GM15510 (cell line): ENCODE measurements at regions not wholly inside any gene's neighbourhood (a gene's known extent, or its start where the extent isn't known, plus 50 kb on each side); places are given as distances from the start of the nearest gene placed in this dataset.

Experiments used
- POLR2A ChIP-seq: IDR thresholded peaks from 3 replicates; pipeline ENCODE4 v1.6.1; 2011; ENCODE audit warnings: borderline replicate concordance; ENCODE audit not compliant: insufficient read length; ENCODE audit errors: extremely low read depth

DNA sequence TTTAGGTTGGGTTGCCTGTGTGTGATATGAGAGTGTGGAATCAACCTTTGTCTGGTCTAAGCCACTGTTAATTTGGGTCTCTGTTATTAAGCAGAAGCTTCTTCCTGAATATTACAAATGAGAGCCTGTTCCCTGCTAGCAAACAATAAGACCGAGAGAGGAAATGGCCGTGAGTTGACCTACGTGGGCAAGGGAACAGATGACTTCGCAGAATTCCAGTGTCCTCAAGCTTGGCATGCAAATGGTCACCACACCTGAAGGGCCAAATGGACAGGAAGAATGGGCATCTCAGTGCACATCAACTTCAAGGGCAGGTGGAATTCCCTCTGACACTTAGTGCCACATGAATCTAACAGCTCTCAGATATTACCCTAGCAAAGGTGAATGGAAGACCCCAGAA is 250.8 kb upstream of the FOXF1 start:
- TF ChIP-seq POLR2A: no peak

DNA sequence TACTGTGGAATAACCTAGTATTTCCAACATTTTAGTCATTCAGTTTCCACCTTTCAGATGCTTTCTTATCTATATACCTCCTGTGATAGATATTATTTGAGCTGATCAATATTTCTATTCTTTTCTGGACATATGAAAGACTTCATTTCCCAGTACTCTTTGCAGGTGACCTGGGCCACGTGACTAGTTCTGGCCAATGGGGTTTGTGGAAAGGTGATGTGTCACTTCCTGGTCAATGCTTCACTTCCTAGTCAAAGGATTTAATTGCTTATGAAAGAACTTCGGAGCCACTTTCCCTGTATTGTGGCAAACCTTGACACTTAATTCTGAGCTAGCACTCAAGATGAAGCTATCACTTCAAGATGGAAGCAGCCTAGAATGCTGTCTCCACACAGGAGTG is 248.9 kb upstream of the FOXF1 start:
- TF ChIP-seq POLR2A: no peak

DNA sequence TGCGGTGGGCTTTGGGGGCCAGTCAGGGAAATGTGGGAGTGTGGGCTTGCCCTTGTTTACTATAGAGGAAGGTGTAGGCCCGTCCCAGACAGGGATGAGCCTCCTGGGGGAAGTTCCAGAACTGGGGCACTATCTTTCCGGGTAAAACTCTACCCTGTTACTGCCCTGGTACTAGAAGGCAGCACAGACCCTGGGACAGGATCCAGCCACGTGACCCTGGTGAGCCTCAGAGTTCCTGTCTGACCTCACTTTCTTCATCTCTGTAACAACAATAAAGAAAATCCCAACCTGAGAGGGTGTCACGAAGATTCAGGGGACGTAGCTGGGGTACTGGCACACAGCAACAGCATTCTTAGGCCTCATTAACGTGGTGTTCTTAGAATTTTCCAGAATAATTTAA is 239.6 kb upstream of the FOXF1 start:
- no peak for TF ChIP-seq POLR2A

DNA sequence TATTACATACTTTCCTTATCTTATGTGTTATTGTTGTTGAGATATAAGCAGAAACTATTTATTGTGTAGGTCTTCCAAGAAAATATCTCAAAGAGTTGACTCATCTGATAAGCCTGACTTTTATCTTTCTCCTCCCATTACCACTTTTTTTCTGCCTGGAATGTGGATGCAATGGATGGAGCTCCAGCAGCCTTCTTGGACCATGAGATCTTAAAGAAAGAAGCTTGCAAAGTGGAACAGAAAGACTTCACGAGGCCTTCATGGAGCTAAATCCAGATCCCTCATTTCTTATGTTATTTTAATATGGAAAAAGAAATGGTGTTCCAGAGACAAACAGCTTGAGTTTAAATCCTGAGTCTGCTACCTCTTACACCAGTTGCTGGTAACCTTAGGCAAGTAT is 237.6 kb upstream of the FOXF1 start:
- no peak for TF ChIP-seq POLR2A

DNA sequence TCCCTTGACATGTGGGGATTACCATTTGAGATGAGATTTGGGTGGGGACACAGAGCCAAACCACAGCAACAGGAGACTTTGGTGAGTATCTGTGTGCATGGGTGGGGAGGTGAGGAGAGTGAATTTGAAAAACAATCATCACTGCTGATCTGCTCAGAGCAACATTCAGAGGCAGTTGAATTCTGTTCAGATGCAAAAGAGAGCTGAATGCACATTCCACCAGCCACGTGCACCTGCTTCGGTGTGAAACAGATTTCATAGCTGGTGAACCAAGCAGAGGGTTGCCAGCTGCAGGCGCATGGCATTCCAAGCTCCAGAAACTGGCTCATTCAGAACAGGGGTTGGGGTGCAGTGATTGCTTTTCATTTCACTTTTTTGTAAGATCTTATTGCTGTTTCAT is 233.1 kb upstream of the FOXF1 start:
- TF ChIP-seq POLR2A: no peak

DNA sequence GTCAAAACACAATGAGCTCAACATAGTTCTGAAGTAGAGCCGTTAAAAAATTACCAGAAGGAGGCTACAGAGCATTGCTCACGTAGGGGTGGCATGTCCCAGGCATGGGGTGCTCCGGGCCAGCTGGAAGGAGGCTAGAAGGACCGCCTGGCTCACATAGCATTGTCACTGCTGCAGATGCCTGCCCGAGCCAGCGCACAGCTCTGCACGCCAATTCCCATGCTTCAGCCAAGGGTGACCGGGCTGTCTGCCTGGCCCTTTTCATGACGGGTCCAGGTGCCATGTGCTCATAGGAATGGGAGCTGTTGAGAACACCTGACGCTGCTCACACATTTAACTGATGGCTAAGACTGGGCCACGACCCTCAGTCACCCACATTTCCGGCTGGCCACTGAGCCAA is 228.9 kb upstream of the FOXF1 start:
- no peak for TF ChIP-seq POLR2A

DNA sequence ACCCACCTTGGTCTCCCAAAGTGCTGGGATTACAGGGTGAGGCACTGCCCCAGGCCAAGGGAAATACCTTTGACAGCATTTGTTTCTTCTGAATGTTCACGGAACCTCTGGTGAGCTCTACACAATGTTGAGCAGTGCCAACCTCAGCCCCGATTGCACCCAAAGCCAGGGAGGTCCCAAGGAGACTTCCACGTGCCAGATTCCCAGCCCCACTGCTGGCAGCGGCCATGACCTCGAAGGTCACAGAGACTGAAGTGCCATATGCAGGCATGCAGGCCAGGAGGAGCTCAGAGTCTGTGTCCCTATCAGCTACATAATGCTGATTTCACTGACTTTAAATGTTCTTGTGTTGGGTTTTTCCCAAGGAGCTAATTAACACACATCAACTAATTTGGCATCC is 226.4 kb upstream of the FOXF1 start:
- no peak for TF ChIP-seq POLR2A

DNA sequence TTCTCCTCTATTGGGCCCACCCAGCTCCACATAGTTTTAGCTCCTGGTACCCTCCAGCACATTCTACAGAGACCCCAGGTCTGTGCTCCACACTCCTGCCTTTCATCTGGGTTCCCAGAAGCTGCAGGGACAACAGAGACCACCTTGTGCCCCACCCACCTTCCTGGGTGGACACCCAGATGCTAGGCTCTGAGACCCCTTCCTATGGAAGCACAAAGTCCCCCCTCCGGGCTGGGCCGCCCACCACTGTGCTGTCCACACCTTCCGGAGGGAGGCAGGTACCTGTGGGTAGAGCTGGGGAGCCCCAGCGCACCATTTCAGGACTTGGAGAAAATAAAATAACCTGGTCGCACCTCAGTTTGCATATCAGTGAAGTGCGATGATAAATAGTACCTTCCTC is 224.9 kb upstream of the FOXF1 start:
- no peak for TF ChIP-seq POLR2A

DNA sequence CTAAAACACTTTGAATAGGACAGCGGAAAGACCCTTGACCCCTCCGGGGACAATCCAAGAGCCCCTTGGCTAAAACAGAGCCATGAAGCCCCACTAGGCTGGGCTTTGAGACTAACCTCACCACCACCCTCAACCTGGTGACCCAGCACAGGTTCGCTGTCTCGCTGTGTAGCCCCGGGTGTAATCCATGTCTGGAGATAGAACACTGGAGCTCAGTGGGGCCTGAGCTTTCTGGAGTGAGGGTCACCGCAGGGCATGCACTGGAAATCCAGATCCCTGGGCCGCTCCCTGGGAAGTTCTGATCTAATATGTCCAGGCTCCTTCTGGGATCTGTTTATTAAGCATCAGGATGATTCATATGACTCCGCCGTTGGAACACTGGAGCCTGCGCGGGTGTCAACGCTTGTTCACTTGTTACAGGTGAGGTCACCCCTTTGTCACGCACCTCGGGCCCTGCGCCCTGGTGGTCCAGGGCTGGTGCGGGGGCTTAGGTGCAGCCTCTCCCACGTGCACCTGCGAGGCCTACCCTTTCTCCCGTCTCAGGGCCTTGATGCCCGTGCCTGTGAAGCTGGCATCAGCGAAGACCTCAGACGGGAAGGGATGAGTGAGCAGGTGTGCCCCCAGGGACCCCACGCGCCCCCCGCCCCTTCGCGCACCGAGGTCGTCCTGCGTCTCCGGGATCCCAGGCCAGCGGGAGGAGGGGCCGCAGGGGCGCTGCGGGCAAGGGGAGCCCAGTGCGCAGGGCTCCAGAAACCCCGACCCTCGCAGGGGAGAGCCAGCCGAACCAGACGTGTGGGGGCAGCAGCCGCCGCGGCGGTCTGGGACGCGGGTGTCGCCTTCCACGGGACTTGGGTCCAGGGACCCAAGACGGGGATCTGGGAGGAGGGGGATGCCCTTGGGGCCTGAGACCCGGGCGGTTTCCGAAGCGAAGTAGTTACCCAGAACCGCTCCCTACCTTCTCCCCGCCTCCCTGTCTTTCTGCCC is 224.1 kb upstream of the FOXF1 start:
- no peak for TF ChIP-seq POLR2A

DNA sequence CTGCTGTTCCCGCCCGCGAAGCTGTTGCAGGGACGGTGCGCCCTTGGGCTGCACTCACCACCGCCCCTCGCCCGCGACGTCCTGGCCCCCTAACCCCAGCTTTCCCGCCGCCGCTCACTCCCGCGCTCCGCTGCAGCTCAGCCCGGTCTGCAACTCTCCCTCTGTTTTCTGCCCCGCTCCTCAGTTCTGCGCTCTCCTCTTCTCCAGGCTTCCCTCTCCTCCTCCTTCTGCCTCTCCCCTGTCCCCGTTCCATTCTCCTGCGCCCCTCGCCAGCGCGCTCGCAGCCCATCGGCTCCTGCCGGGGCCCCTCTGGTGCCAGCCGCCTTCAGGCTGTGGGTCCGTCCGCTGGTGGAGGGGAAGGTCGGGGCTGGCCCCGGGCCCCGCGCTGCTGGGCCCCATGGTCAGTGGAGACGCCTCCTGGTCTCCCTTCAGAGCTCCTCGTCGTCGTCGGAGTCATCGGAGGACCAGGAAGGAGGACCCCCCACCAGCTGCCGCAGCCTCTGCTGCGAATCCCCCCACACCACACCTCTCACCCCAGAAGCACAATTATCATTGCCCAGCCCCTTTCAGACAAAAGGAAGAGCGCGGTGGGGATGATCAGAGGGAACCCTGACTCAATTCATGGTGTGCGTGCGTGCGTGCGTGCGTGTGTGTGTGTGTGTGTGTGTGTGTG is 223.2 kb upstream of the FOXF1 start:
- no peak for TF ChIP-seq POLR2A

DNA sequence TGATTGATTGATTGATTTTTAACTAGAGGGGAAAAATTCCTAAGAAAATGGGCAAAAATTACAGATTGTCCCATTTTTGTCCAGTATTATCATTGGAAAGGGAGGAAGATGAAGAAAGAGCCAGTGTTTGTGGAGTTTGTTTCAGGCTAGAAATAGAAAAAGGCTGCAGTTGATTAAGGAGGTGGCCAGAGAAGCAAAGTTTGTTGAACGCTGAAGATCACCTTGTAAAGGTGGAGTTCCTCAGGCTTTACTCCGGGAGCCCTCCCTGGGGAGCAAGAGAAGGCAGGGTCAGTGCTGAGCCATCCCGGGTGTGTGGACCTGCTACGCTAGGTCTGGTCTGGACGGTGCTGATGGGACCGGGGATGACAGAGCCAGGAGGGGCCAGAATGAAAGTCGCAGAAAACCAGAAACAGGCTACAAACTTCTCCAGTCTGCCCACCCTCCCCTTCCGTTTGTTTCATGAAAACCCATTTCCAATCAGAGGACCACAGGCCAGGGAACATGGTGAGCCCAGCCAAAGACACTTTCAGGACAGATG is 222.6 kb upstream of the FOXF1 start:
- no peak for TF ChIP-seq POLR2A

DNA sequence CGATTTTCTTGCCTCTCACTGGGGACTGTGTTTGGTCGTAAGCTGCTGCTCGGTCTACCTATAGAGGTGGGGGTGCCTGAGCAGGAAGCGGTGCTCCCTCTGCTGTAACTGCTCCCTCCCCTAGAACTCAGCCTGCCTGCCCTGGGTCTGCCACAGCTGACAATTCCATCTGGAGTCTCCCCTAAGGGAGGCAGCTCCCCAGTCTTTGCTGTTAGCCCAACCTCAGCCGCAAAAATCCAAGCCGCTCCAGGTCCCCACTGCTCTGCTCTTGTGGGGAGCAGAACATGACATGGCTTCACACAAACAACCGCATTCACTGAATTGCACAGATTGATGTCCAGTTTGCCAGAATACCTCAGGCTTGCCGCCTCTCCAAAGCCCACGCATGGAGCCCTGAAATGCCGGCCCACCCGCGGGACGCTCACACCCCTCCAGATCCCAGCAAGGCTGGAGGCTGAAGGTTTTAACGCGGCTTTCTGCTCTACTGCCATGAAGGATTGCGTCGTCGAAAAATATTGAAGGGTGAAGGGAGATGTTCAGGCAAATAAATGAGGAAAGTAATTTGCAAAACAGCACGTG is 221.5 kb upstream of the FOXF1 start:
- TF ChIP-seq POLR2A: no peak

DNA sequence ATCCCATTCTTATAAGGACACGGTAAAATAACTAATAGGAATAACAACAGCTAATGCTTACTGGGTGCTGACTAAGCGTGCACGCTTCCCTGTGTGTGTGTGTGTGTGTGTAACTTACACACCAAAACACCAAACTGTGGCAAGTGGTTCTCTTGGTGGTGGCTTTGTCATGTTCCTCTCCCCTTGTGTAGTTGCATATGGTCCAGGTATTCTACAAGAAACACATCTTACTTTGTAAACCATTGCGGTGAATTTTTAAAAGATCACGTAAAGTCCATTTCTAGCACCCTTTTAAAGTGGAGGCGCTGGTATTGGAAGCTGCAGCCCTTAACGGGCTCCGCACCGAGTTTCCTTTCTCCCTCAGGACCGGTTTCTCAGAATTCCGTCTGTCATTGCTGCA is 221.0 kb upstream of the FOXF1 start:
- TF ChIP-seq POLR2A: no peak

DNA sequence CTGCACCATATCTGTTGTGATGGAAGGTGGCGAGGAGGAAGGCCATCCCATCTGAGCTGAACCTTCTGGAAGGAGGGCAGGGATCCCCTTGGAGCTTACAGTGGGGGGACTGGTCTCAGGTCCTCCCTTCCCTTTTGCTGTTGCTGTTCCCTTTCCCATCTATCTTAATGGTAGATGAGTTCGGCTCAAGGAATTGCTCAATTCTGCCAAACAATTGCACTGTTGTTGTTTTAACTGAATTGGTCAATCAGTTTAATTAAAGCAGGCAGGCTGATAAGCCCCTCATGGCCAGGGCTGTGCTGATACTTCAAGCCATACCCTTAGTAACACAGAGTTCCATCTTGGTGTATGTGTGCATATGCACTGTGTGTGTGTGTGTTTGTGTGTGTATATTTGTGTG is 220.4 kb upstream of the FOXF1 start:
- no peak for TF ChIP-seq POLR2A

DNA sequence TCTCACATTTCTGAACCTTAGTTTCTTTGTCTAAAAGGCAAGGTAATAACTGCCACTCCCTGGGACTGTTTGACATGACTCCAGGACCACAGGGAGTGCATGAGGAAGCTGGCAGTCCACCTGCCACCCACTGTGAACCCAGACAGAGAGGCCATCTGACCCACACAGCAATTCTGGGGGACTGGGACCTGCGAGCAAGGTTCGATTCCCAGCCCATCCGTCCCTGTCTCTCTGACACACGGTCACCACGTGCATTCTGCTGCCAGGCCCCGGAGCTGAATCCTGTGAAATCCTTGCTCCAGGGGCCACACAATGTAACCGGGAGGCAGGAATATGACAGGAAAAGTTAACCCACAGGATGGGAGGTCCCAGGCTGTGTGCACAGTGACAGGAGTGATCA is 218.8 kb upstream of the FOXF1 start:
- TF ChIP-seq POLR2A: no peak
